WTC11 (cell line): ENCODE measurements at regions not wholly inside any gene's neighbourhood (a gene's known extent, or its start where the extent isn't known, plus 50 kb on each side); places are given as distances from the start of the nearest gene placed in this dataset.

ENCODE experiments used
- ARID4B ChIP-seq: sonication (generic); formaldehyde crosslinking; IDR thresholded peaks from 2 replicates; pipeline ENCODE4 v1.8.0; 2023; ENCODE audit warnings: missing genetic modification reagents, mild to moderate bottlenecking, borderline replicate concordance
- CTCF ChIP-seq: fragments of 200-600 bp; IDR thresholded peaks from 2 replicates; pipeline ENCODE4 v1.8.0; 2022; ENCODE audit warnings: antibody characterized with exemption
- FOXP4 ChIP-seq: sonication (generic); formaldehyde crosslinking; IDR thresholded peaks from 2 replicates; pipeline ENCODE4 v1.8.0; 2022; ENCODE audit warnings: mild to moderate bottlenecking, missing genetic modification reagents
- MAX ChIP-seq: sonication (generic); formaldehyde crosslinking; IDR thresholded peaks from 2 replicates; pipeline ENCODE4 v1.8.0; 2022; ENCODE audit warnings: mild to moderate bottlenecking, missing genetic modification reagents
- NFYB ChIP-seq: sonication (generic); formaldehyde crosslinking; conservative IDR thresholded peaks from 2 replicates; pipeline ENCODE4 v1.8.0; 2022; ENCODE audit warnings: low read depth, missing genetic modification reagents
- STAT6 ChIP-seq: sonication (generic); formaldehyde crosslinking; conservative IDR thresholded peaks from 2 replicates; pipeline ENCODE4 v1.8.1; 2023; ENCODE audit warnings: mild to moderate bottlenecking, low read depth, missing genetic modification reagents, moderate library complexity
- ZNF263 ChIP-seq: sonication (generic); formaldehyde crosslinking; IDR thresholded peaks from 2 replicates; pipeline ENCODE4 v1.8.1; 2022; ENCODE audit warnings: low read depth, mild to moderate bottlenecking, moderate library complexity, missing genetic modification reagents
- ZNF416 ChIP-seq: fragments of 250-450 bp; sonication (Bioruptor Pico); IDR thresholded peaks from 2 replicates; pipeline ENCODE4 v1.9.0; 2021; ENCODE audit warnings: mild to moderate bottlenecking, inconsistent platforms

- TF ChIP-seq CTCF = no peak
- TF ChIP-seq NFYB (CRISPR knock-in tag) = no peak
- no peak for TF ChIP-seq ZNF416
- no peak for TF ChIP-seq ZNF263 (CRISPR knock-in tag)
- TF ChIP-seq MAX (CRISPR knock-in tag) = no peak
- no peak for TF ChIP-seq FOXP4 (CRISPR knock-in tag)
- no peak for TF ChIP-seq STAT6 (CRISPR knock-in tag)
- no peak for TF ChIP-seq ARID4B (CRISPR knock-in tag)
These were observed 118.3 kb downstream of the KCNK1 start for GRCh38 chr1:233732206-233732605.
